WTC11 (cell line): ENCODE measurements at regions not wholly inside any gene's neighbourhood (a gene's known extent, or its start where the extent isn't known, plus 50 kb on each side); places are given as distances from the start of the nearest gene placed in this dataset.

Experiments
- ATAC-seq: fragments of 200-7000 bp; cut with Tn5 transposase; 2 replicates; pipeline ENCODE4 v1.10.0; 2021; ENCODE audit warnings: mild to moderate bottlenecking, moderate library complexity
- CTCF ChIA-PET: fragments of 300-600 bp; sonication (Branson Sonifier 250); formaldehyde crosslinking; loops from one replicate; lab custom pipeline; 2021; ENCODE audit warnings: antibody characterized with exemption; lab: Charles Lee
- POLR2A ChIA-PET: fragments of 350-600 bp; sonication (Branson Sonifier 250); formaldehyde crosslinking; loops from one replicate; lab custom pipeline; 2021; ENCODE audit warnings: antibody characterized with exemption; lab: Charles Lee
- DNase-seq: peaks from one replicate; pipeline ENCODE4 v3.0.0; 2021; ENCODE audit warnings: low spot score
- H3K27ac Mint-ChIP-seq: 2 replicates; pipeline ENCODE4 v1.8.0; 2021; ENCODE audit warnings: mixed read lengths
- H3K27me3 Mint-ChIP-seq: 2 replicates; pipeline ENCODE4 v1.8.0; 2021; ENCODE audit warnings: low read depth, mild to moderate bottlenecking, moderate library complexity, mixed read lengths
- H3K36me3 Mint-ChIP-seq: 2 replicates; pipeline ENCODE4 v1.8.0; 2021; ENCODE audit warnings: mixed read lengths
- H3K4me1 Mint-ChIP-seq: 2 replicates; pipeline ENCODE4 v1.8.0; 2022; ENCODE audit warnings: mixed read lengths
- H3K4me3 Mint-ChIP-seq: 2 replicates; pipeline ENCODE4 v1.8.0; 2021; ENCODE audit warnings: mild to moderate bottlenecking, moderate library complexity, mixed read lengths
- H3K9me3 Mint-ChIP-seq: 2 replicates; pipeline ENCODE4 v1.8.0; 2021; ENCODE audit warnings: mixed read lengths
- ESRRA ChIP-seq: sonication (generic); formaldehyde crosslinking; IDR thresholded peaks from 2 replicates; pipeline ENCODE4 v1.8.1; 2022; ENCODE audit warnings: mild to moderate bottlenecking, missing genetic modification reagents, borderline replicate concordance
- GTF2I ChIP-seq: fragments of 250-450 bp; sonication (Bioruptor Pico); conservative IDR thresholded peaks from 2 replicates; pipeline ENCODE4 v1.4.0; 2021; ENCODE audit warnings: mild to moderate bottlenecking
- JUN ChIP-seq: sonication (generic); formaldehyde crosslinking; IDR thresholded peaks from 2 replicates; pipeline ENCODE4 v1.8.0; 2023; ENCODE audit warnings: mild to moderate bottlenecking, missing genetic modification reagents
- NR2C2 ChIP-seq: sonication (generic); formaldehyde crosslinking; IDR thresholded peaks from 2 replicates; pipeline ENCODE4 v1.8.0; 2022; ENCODE audit warnings: mild to moderate bottlenecking, missing genetic modification reagents
- RELA ChIP-seq: sonication (generic); formaldehyde crosslinking; IDR thresholded peaks from 2 replicates; pipeline ENCODE4 v1.8.1; 2022; ENCODE audit warnings: missing genetic modification reagents, mild to moderate bottlenecking, borderline replicate concordance
- SOX15 ChIP-seq: fragments of 250-450 bp; sonication (Bioruptor Pico); IDR thresholded peaks from 2 replicates; pipeline ENCODE4 v1.9.0; 2021; ENCODE audit warnings: mild to moderate bottlenecking
- TCF7 ChIP-seq: sonication (generic); formaldehyde crosslinking; IDR thresholded peaks from 2 replicates; pipeline ENCODE4 v1.8.0; 2022; ENCODE audit warnings: mild to moderate bottlenecking, low read depth, missing genetic modification reagents, moderate library complexity
- TEAD4 ChIP-seq: sonication (generic); formaldehyde crosslinking; IDR thresholded peaks from 2 replicates; pipeline ENCODE4 v1.8.0; 2022; ENCODE audit warnings: mild to moderate bottlenecking, missing genetic modification reagents
- ZNF416 ChIP-seq: fragments of 250-450 bp; sonication (Bioruptor Pico); IDR thresholded peaks from 2 replicates; pipeline ENCODE4 v1.9.0; 2021; ENCODE audit warnings: mild to moderate bottlenecking, inconsistent platforms
- TF ChIP-seq, protein P1 (sequence below): fragments of 200-600 bp; IDR thresholded peaks from 2 replicates; pipeline ENCODE4 v1.8.0; 2022; ENCODE audit warnings: antibody characterized with exemption
- TF ChIP-seq, protein P2 (sequence below): sonication (generic); formaldehyde crosslinking; IDR thresholded peaks from 2 replicates; pipeline ENCODE4 v1.8.0; 2022; ENCODE audit warnings: missing genetic modification reagents
- TF ChIP-seq, protein P3 (sequence below): fragments of 250-450 bp; sonication (Bioruptor Pico); IDR thresholded peaks from 2 replicates; pipeline ENCODE4 v2.1.2; 2022; ENCODE audit warnings: mild to moderate bottlenecking, moderate library complexity
- TF ChIP-seq, protein P4 (sequence below): sonication (generic); formaldehyde crosslinking; IDR thresholded peaks from 2 replicates; pipeline ENCODE4 v1.8.0; 2023; ENCODE audit warnings: missing genetic modification reagents
- TF ChIP-seq, protein P5 (sequence below): fragments of 250-450 bp; sonication (Bioruptor Pico); IDR thresholded peaks from 2 replicates; pipeline ENCODE4 v1.9.0; 2021; ENCODE audit warnings: mild to moderate bottlenecking
- TF ChIP-seq, protein P6 (sequence below): sonication (generic); formaldehyde crosslinking; IDR thresholded peaks from 2 replicates; pipeline ENCODE4 v1.8.1; 2022; ENCODE audit warnings: mild to moderate bottlenecking, moderate library complexity, missing genetic modification reagents

DNA sequence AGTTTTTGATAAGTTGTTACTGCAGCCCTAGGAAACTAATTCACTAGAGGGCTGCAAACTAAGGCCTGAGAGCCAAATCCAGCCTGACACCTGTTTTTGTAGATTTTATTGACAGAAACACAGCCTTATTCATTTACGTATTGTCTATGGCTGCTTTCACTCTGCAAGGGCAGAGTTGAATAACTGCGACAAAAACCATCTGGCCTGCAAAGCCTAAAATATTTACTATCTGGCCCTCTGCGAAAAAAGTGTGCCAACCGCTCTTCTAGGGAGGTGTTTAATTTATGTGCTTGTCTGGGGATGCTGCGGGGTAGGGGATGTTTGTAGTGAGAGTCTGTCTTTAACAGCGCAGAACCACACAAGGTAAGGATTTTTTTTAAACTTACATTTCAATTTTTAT lies 165.0 kb upstream of the RBFOX1 start:
- TF ChIP-seq, protein P1, sequence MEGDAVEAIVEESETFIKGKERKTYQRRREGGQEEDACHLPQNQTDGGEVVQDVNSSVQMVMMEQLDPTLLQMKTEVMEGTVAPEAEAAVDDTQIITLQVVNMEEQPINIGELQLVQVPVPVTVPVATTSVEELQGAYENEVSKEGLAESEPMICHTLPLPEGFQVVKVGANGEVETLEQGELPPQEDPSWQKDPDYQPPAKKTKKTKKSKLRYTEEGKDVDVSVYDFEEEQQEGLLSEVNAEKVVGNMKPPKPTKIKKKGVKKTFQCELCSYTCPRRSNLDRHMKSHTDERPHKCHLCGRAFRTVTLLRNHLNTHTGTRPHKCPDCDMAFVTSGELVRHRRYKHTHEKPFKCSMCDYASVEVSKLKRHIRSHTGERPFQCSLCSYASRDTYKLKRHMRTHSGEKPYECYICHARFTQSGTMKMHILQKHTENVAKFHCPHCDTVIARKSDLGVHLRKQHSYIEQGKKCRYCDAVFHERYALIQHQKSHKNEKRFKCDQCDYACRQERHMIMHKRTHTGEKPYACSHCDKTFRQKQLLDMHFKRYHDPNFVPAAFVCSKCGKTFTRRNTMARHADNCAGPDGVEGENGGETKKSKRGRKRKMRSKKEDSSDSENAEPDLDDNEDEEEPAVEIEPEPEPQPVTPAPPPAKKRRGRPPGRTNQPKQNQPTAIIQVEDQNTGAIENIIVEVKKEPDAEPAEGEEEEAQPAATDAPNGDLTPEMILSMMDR: no peak
- TF ChIP-seq SOX15: no peak
- TF ChIP-seq, all 79 proteins: peak for 0
- no peak for ATAC-seq
- no peak for DNase-seq
- CTCF ChIA-PET: no interaction called here
- no peaks in the 10 kb centered on the region for H3K4me1 Mint-ChIP-seq
- peaks cover 12% of the 10 kb centered on the region for H3K27me3 Mint-ChIP-seq
- no peak overlapping the region for H3K27ac Mint-ChIP-seq
- POLR2A ChIA-PET: no interaction called here
- H3K4me3 Mint-ChIP-seq: no peak overlapping the region
- H3K9me3 Mint-ChIP-seq: peaks cover 87% of the 10 kb centered on the region
- H3K36me3 Mint-ChIP-seq: peaks cover 80% of the 10 kb centered on the region

DNA sequence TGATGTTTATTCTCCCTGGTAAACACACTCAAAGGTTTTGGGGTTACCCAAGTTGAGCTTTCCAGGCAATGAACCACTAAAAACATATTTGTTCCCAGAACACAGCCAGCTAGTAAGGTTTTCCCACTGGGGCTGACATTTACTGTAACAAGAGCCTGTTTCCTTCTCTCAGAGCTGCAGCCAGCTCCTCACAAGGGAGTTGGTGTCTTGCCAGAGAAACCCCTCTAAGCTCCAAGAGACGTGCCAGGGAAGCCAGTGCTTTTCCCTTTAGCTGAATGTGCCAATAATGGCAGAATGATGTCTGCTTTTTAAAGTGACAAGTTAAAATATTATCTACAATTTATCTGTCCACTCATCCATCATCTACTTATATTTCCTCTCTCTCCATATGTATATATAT lies 170.8 kb upstream of the RBFOX1 start:
- Mint-ChIP-seq H3K27me3 (peaks cover 11% of the 10 kb centered on the region), H3K4me3 (no peak overlapping the region), H3K36me3 (peaks cover 74% of the 10 kb centered on the region), H3K4me1 (no peaks in the 10 kb centered on the region), H3K27ac (no peak overlapping the region), H3K9me3 (peaks cover 78% of the 10 kb centered on the region)
- ChIA-PET CTCF (no interaction called here), POLR2A (no interaction called here)
- ATAC-seq: no peak
- TF ChIP-seq, protein P2, sequence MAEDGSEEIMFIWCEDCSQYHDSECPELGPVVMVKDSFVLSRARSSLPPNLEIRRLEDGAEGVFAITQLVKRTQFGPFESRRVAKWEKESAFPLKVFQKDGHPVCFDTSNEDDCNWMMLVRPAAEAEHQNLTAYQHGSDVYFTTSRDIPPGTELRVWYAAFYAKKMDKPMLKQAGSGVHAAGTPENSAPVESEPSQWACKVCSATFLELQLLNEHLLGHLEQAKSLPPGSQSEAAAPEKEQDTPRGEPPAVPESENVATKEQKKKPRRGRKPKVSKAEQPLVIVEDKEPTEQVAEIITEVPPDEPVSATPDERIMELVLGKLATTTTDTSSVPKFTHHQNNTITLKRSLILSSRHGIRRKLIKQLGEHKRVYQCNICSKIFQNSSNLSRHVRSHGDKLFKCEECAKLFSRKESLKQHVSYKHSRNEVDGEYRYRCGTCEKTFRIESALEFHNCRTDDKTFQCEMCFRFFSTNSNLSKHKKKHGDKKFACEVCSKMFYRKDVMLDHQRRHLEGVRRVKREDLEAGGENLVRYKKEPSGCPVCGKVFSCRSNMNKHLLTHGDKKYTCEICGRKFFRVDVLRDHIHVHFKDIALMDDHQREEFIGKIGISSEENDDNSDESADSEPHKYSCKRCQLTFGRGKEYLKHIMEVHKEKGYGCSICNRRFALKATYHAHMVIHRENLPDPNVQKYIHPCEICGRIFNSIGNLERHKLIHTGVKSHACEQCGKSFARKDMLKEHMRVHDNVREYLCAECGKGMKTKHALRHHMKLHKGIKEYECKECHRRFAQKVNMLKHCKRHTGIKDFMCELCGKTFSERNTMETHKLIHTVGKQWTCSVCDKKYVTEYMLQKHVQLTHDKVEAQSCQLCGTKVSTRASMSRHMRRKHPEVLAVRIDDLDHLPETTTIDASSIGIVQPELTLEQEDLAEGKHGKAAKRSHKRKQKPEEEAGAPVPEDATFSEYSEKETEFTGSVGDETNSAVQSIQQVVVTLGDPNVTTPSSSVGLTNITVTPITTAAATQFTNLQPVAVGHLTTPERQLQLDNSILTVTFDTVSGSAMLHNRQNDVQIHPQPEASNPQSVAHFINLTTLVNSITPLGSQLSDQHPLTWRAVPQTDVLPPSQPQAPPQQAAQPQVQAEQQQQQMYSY (CRISPR knock-in tag): no peak
- TF ChIP-seq NR2C2 (CRISPR knock-in tag): no peak
- TF ChIP-seq, protein P3, sequence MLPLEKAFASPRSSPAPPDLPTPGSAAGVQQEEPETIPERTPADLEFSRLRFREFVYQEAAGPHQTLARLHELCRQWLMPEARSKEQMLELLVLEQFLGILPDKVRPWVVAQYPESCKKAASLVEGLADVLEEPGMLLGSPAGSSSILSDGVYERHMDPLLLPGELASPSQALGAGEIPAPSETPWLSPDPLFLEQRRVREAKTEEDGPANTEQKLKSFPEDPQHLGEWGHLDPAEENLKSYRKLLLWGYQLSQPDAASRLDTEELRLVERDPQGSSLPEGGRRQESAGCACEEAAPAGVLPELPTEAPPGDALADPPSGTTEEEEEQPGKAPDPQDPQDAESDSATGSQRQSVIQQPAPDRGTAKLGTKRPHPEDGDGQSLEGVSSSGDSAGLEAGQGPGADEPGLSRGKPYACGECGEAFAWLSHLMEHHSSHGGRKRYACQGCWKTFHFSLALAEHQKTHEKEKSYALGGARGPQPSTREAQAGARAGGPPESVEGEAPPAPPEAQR (CRISPR knock-in tag): no peak
- TF ChIP-seq, protein P4, sequence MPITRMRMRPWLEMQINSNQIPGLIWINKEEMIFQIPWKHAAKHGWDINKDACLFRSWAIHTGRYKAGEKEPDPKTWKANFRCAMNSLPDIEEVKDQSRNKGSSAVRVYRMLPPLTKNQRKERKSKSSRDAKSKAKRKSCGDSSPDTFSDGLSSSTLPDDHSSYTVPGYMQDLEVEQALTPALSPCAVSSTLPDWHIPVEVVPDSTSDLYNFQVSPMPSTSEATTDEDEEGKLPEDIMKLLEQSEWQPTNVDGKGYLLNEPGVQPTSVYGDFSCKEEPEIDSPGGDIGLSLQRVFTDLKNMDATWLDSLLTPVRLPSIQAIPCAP (CRISPR knock-in tag): no peak
- TF ChIP-seq, protein P5, sequence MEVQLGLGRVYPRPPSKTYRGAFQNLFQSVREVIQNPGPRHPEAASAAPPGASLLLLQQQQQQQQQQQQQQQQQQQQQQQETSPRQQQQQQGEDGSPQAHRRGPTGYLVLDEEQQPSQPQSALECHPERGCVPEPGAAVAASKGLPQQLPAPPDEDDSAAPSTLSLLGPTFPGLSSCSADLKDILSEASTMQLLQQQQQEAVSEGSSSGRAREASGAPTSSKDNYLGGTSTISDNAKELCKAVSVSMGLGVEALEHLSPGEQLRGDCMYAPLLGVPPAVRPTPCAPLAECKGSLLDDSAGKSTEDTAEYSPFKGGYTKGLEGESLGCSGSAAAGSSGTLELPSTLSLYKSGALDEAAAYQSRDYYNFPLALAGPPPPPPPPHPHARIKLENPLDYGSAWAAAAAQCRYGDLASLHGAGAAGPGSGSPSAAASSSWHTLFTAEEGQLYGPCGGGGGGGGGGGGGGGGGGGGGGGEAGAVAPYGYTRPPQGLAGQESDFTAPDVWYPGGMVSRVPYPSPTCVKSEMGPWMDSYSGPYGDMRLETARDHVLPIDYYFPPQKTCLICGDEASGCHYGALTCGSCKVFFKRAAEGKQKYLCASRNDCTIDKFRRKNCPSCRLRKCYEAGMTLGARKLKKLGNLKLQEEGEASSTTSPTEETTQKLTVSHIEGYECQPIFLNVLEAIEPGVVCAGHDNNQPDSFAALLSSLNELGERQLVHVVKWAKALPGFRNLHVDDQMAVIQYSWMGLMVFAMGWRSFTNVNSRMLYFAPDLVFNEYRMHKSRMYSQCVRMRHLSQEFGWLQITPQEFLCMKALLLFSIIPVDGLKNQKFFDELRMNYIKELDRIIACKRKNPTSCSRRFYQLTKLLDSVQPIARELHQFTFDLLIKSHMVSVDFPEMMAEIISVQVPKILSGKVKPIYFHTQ: no peak
- no peak for TF ChIP-seq TCF7 (CRISPR knock-in tag)
- TF ChIP-seq TEAD4 (CRISPR knock-in tag): no peak
- no peak for TF ChIP-seq GTF2I (CRISPR knock-in tag)
- no peak for TF ChIP-seq ESRRA (CRISPR knock-in tag)
- no peak for TF ChIP-seq ZNF416 (CRISPR knock-in tag)
- TF ChIP-seq JUN (CRISPR knock-in tag): no peak
- TF ChIP-seq RELA (CRISPR knock-in tag): no peak
- TF ChIP-seq, protein P6, sequence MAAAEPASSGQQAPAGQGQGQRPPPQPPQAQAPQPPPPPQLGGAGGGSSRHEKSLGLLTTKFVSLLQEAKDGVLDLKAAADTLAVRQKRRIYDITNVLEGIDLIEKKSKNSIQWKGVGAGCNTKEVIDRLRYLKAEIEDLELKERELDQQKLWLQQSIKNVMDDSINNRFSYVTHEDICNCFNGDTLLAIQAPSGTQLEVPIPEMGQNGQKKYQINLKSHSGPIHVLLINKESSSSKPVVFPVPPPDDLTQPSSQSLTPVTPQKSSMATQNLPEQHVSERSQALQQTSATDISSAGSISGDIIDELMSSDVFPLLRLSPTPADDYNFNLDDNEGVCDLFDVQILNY (CRISPR knock-in tag): no peak
- DNase-seq: no peak
